HG03442 (cell line): ENCODE measurements at regions not wholly inside any gene's neighbourhood (a gene's known extent, or its start where the extent isn't known, plus 50 kb on each side); places are given as distances from the start of the nearest gene placed in this dataset.
"Not testable (repeated sequence)": the region's sequence is repeated elsewhere in the genome, so short reads cannot be mapped to it uniquely, and the experiment has no call there.

Source experiments
- ATAC-seq: cut with Tn5 transposase; IDR thresholded peaks from one replicate; pipeline ENCODE4 v1.9.1; 2021; ENCODE audit warnings: mild to moderate bottlenecking, moderate library complexity; ENCODE audit not compliant: unreplicated experiment

GRCh38 chr4:67412153-67412712, 133.1 kb downstream of the CENPC start:
- ATAC-seq = not testable (repeated sequence)

- no peak for ATAC-seq
These were observed 142.0 kb downstream of the CENPC start for GRCh38 chr4:67403342-67403741.

GRCh38 chr4:67401902-67402301, 143.4 kb downstream of the CENPC start:
- no peak for ATAC-seq

GRCh38 chr4:67397931-67398330, 147.4 kb downstream of the CENPC start:
- ATAC-seq = no peak

GRCh38 chr4:67397031-67397430, 148.3 kb downstream of the CENPC start:
- no peak for ATAC-seq

GRCh38 chr4:67396008-67396407, 149.3 kb downstream of the CENPC start:
- no peak for ATAC-seq

- ATAC-seq = no peak
These were observed 150.4 kb downstream of the CENPC start for GRCh38 chr4:67394879-67395278.

GRCh38 chr4:67393699-67394281, 151.5 kb downstream of the CENPC start:
- ATAC-seq = no peak

GRCh38 chr4:67393007-67393406, 152.3 kb downstream of the CENPC start:
- ATAC-seq = no peak

GRCh38 chr4:67381406-67381804, 163.9 kb downstream of the CENPC start:
- not testable (repeated sequence) for ATAC-seq

GRCh38 chr4:67380702-67381405, 164.4 kb downstream of the CENPC start:
- not testable (repeated sequence) for ATAC-seq

GRCh38 chr4:67380154-67380553, 165.1 kb downstream of the CENPC start:
- no peak for ATAC-seq

- no peak for ATAC-seq
These were observed 170.0 kb downstream of the CENPC start for GRCh38 chr4:67375291-67375690.

GRCh38 chr4:67371615-67372014, 173.7 kb downstream of the CENPC start:
- no peak for ATAC-seq

GRCh38 chr4:67366311-67366861, 178.9 kb downstream of the CENPC start:
- no peak for ATAC-seq

GRCh38 chr4:67365661-67366245, 179.6 kb downstream of the CENPC start:
- ATAC-seq = no peak

GRCh38 chr4:67355806-67356205, 189.5 kb downstream of the CENPC start:
- no peak for ATAC-seq

GRCh38 chr4:67346654-67347053, 198.6 kb downstream of the CENPC start:
- no peak for ATAC-seq

- no peak for ATAC-seq
These were observed 200.5 kb downstream of the CENPC start for GRCh38 chr4:67344594-67345380.

- ATAC-seq = no peak
These were observed 202.1 kb downstream of the CENPC start for GRCh38 chr4:67343199-67343598.

GRCh38 chr4:67342291-67342690, 203.0 kb downstream of the CENPC start:
- ATAC-seq = no peak
